ENCODE measurements at regions not wholly inside any gene's neighbourhood (a gene's known extent, or its start where the extent isn't known, plus 50 kb on each side); places are given as distances from the start of the nearest gene placed in this dataset.

- TF ChIP-seq CTCF (IDR thresholded peaks at IDR 0.05; ENCODE audit: low read length) = no peak
- no peak for TF ChIP-seq EZH2 (IDR thresholded peaks at IDR 0.05; ENCODE audit: borderline replicate concordance, low read length)
Observed at GRCh38 chr2:136495636-136496035, 269.7 kb upstream of the THSD7B start.
